ENCODE measurements at regions not wholly inside any gene's neighbourhood (a gene's known extent, or its start where the extent isn't known, plus 50 kb on each side); places are given as distances from the start of the nearest gene placed in this dataset.
"Not testable (repeated sequence)": the region's sequence is repeated elsewhere in the genome, so short reads cannot be mapped to it uniquely, and the experiment has no call there.

DNA sequence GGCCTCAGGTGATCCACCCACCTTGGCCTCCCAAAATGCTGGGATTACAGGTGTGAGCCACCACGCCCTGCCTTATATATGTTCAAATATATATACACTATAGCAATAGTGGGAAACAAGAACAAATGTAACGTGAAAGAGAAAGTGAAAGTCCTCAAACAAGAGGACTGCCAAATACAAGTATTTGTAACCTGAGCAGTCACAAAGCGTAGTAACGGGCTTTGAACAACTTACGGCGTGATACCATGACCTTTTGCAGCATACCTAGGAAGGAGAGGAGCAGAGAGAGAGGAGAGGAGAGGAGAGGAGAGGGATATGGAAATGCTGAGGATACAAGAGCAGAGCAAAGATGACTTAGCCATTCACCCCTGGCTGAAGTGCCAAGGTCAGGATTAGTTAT is 113.8 kb upstream of the RGPD4 start:
- DNase-seq (ENCODE audit: low spot score), result no peak

DNA sequence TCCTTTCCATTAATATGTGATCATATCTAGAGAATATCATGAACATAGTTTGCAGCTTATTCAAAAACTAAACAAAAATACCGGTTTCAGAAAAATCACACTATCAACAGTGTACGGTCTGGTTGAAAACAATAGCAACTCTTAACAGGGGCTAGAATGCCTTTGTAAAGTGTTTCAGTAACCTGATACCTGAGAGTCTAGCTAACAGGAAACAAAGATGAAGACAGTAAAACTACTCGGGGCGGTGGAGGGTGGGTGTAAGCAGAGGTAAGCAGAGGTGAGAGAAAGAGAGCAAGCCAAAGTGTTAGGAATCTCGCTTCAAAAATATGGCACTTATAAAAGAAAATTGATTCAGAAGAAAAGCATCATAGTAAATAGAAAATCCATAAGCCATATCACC is 109.0 kb upstream of the RGPD4 start:
- DNase-seq (ENCODE audit: low spot score), result no peak

DNA sequence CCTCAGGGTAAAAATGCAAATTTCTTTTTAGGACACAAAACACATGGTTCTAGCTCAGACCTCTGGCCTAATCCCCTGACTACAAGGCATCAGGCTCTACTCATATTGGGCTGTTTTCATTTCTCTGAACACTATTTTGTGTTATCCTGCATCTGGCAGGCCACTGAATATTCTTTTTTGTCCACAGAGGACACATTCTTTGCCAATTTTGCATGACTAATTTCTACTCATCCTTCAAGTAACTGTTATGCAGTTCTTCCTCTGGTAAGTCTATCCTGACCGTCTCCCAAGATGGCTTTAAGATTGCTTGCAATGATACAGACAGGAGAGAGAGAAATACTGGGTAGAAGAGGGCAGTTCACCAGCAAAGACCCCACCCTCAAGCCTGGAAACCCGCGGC is 107.6 kb upstream of the RGPD4 start:
- DNase-seq (ENCODE audit: low spot score), result no peak

DNA sequence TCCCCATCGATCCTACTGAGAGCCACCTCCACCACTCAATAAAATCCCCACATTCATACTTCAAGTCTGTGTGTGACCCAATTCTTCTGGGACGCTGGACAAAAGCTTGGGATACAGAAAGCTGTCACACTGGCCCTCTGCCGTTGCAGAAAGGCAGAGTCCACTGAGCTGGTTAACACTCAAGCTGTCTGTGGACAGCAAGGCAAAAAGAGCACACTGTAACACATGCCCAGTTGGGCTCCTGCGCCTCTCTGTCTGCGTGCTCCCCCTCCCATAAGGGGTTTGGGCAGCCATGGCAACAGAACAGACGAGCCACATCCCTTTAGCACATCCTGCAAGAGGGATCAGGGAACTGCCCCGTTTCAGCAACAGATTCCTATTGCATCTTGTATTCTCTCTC is 106.9 kb upstream of the RGPD4 start:
- DNase-seq (ENCODE audit: low spot score), result no peak

DNA sequence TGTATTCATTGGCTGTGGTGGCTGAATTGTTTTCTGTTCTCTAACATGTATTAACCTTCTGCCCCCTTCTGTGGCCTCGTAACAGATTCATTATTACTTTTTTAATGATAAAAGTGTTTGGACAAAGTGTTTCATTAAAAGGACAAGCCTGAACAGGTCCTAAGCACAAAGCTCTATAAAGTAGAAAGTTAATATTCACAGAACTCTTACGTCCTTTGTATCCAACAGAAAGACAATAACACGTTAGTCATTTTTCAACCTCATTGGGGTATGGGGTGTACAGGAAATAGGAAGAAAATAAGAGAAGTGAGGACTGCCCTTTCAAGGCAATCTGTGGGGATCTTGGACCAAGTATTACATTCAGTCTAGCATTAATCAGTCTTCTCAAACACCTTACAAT is 105.5 kb upstream of the RGPD4 start:
- DNase-seq (ENCODE audit: low spot score), result no peak

DNA sequence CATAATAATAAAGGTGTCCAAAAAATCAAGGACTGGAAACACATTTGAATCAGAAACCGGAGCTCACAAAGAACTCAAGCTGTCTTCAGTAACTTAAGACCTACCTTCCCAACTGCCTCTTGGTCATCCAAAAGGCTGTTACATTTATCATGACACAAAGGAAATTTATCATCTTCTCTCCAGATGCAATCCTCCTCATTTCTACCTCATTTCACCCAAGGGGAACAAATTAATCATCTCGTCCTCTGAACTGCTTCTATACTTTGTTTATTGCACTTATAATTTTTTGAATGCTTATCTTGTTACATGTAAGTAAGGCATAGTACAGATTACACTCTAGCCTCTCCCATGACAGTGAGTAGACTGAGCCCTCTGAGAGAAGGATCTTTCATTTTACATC is 105.1 kb upstream of the RGPD4 start:
- DNase-seq (ENCODE audit: low spot score), result no peak

DNA sequence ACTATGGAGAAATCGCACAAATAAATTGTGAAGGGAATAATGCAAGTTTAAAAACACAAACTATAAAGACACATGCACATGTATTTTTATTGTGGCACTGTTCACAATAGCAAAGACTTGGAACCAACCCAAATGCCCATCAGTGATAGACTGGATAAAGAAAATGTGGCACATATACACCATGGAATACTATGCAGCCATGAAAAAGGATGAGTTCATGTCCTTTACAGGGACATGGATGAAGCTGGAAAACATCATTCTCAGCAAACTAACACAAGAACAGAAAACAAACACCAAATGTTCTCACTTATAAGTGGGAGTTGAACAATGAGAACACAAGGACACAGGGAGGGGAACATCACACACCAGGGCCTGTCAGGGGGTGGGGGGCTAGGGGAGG is 100.9 kb upstream of the RGPD4 start:
- not testable (repeated sequence) for DNase-seq (ENCODE audit: low spot score)

DNA sequence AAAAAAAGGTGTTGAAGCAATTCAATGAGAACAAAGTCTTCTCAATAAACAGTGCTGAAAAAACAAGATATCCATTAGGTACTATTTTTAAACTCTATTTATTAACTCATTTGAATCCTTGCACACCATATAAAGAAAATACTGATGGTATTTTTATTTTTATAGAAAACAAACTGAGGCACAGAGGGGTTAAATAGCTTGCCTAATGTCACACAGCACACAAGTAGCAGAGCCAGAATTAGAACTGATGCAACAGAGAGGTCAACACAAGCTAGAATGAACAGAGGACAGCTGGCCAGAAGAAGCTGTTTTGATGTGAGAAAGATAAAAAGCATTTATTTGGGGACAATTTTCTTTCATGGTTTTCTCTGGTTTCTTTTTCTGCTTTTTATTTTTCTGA is 99.4 kb upstream of the RGPD4 start:
- no peak for DNase-seq (ENCODE audit: low spot score)

DNA sequence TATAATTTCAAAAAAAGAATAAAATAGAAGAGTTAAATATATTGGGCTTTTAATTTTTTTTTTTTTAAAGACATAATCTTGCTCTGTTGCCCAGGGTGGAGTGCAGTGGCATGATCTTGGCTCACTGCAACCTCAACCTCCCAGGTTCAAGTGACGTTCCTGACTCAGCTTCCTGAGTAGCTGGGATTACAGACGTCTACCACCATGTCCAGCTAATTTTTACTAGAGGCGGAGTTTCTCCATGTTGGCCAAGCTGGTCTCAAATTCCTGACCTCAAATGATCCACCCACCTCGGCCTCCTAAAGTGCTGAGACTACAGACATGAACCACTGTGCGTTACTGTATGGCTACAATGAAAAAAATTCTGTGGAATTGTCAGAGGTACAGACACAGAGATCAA is 98.1 kb upstream of the RGPD4 start:
- no peak for DNase-seq (ENCODE audit: low spot score)

DNA sequence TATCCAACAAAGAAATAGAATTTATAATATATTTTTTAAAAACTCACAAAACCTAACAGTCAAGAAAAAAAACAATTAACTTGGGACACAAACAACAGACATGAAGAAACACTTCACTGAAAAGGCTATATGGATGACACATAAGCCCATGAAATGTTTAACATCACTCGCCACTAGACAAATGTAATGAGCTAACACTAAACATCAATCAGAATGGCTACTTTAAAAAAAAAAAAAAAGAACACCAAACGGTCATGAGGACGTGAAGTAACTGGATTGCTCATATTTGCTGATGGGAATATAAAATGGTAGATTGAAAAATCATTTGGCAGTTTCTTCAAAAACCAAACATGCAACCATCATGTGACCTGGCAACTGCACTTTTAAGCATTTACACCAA is 97.3 kb upstream of the RGPD4 start:
- DNase-seq (ENCODE audit: low spot score), result no peak

DNA sequence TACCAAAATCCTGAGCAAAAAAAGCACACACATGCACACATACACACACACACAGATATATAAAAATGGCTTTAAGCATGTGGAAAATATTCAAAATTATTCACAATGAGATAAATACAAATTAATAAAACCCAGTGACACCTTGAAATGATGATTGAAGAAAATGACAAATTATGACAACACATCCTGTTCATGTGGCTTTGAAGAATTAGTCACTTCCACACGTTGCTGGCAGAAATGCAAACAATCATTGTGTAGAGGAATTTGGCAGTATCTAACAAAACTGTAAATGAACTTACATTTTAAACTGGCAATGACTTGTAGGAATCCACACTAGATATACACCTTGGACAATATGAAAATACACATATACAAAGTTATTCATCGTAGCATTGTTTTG is 95.8 kb upstream of the RGPD4 start:
- no peak for DNase-seq (ENCODE audit: low spot score)

DNA sequence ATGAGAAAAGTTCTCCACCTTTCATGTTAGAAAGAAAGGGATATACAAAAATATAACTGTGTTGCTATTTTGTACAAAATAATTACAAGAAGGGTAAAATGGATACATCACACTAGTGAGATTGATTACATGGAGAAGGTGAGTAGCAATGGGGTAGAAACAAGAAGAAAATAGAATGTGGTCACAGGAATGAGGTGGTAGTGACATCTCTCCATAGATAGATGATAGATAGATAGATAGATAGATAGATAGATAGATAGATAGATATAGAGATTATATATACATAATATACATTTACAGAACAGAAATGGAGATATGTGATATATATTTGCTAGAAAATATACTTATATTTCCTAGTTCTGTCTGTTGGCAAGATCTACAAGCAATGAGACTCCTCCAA is 95.3 kb upstream of the RGPD4 start:
- DNase-seq (ENCODE audit: low spot score), result no peak

DNA sequence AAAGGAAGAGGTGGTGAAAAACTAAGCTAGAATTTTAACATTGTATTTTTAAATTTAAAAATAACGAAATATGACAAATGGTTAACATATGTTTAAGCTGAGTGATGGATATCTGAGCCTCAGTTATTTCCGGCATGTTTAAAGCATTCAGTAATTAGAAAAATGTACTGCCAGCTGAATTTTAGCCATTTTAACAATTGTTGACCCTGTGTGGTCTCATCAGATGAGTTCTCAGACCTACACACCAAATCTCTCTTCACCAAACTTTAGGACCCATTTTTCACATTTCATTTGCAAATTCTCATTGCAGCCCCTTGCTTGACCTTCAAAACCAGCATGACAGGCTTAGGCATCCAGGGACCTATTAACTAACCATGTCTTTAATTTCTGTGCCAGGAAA is 91.5 kb upstream of the RGPD4 start:
- DNase-seq (ENCODE audit: low spot score), result no peak

DNA sequence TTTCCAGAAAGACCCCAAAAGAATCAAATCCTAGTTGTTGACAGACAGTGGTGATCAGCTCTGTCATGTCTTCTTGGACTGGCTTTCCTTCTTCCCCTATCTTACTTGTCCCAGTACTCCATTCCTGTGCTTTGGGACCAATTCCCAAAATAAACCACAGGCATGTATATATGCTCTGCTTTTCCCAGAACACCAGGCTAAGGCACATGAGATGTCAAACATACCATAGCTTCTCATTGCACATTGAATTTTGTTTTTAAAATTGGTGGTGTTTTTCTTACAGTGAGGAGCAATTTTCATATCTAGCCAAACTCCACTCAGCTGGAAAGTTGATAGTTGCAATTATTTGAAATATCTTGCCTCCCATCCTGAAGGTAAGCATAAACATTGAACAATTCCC is 88.9 kb upstream of the RGPD4 start:
- DNase-seq (ENCODE audit: low spot score), result no peak

DNA sequence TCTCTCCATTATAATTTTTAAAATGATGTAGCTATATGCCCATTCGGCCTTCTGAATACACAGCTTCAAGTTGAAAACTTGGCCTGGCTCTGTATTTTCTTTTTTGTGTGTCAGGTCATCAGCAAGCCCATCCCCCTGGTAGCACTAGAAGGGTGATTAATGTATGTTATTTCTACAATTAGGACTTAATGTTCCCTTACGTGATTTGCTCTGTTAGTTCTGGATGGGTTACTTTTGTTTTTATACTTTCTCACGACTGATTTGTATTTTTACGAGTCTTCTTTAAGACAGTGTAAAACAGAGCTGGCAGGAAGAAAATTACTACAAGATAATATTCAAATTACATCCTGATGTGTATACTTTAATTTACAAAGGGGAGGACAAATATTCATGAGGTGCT is 88.4 kb upstream of the RGPD4 start:
- DNase-seq (ENCODE audit: low spot score), result no peak

DNA sequence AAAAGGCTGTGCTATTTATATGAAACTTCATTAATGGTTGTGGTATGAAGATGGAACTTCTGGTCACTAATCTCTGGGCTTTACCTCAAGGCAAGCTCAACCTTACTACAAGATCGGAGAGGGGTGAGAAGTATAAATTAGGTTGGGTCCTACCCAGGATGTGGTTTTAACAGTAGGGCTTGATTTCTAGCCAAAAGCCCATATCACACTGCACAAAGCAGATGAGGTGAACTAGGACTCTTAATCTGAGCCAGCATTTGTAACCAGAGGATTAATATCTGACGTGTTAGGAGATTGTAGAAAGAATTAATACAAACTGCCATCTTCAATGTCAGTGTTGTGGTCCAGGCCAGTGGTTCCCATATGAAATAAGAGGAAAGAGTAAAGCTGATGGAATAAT is 86.4 kb upstream of the RGPD4 start:
- DNase-seq (ENCODE audit: low spot score), result no peak

DNA sequence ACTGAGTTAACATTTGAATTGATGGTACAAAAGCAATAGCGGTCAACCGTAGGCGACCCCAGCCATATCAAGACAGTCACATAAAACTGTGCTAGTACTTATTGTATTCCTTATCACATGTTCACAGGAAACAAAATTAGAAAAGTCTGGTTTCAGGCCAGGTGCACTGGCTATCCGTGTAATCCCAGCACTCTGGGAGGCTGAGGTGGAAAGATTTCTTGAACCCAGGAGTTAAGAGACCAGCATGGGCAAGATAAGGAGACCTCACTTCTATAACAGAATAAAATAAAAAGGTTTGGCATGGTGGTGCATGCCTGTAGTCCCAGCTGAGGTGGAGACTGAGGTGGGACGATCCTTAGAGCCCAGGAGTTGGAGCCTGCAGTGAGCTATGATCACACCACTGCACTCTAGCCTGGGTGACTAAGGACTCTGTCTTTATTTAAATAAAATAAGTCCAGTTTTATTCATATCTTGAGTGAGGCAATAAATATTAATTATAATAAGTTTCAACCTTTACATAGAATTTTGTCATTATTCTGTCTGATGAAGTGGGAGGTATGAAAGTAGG is 84.1 kb upstream of the RGPD4 start:
- no peak for DNase-seq (ENCODE audit: low spot score)

DNA sequence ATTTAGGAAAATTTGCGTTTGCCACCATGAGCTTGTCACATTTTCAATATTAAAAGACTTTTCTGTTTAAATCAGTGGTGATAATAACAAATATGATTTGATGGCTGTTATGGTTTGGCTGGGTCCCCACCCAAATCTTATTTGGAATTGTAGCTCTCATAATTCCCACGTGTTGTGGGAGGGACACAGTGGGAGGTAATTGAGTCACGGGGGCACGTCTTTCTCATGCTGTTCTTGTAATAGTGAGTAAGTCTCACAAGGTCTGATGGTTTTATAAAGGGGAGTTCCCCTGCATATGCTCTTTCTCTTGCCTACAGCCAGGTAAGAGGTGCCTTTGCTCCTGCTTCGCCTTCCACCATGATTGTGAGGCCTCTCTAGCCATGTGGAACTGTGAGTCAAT is 83.4 kb upstream of the RGPD4 start:
- no peak for DNase-seq (ENCODE audit: low spot score)

DNA sequence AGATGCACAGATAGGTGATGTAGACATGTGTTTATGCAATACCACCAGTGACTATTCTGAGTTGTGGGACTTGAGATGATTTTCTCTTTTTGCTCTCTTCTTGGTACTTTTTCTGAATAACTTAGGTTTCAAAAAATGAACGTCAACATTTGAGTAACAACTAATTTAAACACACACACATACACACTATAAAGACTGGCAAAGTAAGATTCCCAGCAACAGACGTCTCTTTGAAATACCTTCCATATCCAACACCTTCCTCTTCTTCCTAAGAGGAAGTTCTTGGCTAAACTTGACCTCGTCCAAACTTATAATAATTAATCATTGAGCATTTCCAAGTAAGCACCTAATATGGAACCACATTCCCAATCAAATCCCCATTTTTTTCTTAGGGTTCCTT is 81.6 kb upstream of the RGPD4 start:
- no peak for DNase-seq (ENCODE audit: low spot score)

DNA sequence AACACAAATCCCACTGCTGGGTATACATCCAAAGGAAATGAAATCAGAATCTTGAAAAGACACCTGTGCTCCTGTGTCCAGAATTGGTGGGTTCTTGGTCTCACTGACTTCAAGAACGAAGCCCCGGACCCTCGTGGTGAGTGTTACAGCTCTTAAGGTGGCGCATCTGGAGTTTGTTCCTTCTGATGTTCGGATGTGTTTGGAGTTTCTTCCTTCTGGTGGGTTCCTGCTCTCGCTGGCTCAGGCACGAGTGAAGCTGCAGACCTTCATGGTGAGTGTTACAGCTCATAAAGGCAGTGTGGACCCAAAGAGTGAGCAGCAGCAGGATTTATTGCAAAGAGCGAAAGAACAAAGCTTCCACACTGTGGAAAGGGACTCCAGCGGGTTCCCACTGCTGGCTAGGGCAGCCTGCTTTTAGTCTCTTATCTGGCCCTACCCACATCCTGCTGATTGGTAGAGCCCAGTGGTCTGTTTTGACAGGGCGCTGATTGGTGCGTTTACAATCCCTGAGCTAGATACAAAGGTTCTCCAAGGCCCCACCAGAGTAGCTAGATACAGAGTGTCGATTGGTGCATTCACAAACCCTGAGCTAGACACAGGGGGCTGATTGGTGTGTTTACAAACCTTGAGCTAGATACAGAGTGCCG is 80.0 kb upstream of the RGPD4 start:
- not testable (repeated sequence) for DNase-seq (ENCODE audit: low spot score)

DNA sequence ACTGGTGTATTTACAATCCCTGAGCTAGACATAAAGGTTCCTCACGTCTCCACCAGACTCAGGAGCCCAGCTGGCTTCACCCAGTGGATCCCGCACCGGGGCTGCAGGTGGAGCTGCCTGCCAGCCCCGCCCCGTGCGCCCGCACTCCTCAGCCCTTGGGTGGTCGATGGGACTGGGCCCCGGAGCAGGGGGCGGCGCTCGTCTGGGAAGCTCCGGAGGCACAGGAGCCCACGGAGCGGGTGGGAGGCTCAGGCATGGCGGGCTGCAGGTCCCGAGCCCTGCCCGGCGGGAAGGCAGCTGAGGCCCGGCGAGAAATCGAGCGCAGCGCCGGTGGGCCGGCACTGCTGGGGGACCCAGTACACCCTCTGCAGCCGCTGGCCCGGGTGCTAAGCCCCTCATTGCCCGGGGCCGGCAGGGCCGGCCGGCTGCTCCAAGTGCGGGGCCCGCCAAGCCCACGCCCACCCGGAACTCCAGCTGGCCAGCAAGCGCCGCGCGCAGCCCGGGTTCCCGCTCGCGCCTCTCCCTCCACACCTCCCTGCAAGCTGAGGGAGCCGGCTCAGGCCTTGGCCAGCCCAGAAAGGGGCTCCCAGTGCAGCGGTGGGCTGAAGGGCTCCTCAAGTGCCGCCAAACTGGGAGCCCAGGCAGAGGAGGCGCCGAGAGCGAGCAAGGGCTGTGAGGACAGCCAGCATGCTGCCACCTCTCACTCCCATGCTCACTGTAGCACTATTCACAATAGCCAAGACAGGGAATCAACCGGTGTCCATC is 79.3 kb upstream of the RGPD4 start:
- DNase-seq (ENCODE audit: low spot score), result not testable (repeated sequence)

DNA sequence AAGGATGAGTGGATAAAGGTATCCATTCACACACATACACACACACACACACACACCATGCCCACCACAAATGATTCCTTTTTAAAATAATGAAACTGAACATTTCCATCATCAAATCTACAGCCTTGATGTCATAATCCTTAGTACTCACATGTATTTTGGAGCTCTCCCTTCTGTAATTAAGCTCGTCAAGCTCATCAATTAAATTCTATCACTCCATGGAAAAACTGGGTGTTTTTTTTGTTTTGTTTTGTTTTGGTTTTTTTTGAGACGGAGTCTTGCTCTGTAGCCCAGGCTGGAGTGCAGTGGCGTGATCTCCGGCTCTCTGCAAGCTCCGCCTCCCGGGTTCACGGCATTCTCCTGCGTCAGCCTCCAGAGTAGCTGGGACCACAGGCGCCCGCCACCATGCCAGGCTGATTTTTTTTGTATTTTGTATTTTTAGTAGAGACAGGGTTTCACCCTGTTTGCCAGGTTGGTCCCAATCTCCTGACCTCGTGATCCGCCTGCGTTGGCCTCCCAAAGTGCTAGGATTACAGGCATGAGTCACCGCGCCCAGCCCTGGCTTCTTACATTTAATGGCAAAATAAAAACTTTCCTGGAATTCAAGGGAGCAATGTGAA is 78.6 kb upstream of the RGPD4 start:
- no peak for DNase-seq (ENCODE audit: low spot score)

DNA sequence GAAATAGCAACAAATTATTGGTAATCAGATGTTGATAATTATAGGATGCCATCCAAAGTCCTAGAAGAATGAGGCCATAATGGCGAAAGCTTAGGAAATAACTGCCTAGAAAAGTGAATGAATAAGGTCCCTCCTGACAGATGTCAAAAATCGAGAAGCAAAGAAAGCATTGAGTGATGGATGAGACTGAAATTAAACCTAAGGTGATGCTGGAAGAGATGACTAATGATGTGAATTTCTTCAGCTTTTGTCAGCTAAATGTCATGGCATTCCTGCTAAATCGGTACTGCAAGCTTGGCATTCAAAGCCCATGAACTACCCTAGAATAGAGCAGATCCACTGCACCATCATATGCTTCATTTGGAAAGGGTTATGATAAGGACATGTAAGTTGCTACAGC is 74.8 kb upstream of the RGPD4 start:
- no peak for DNase-seq (ENCODE audit: low spot score)

Measured in umbilical cord (tissue), 1 donor.